ENCODE measurements at regions not wholly inside any gene's neighbourhood (a gene's known extent, or its start where the extent isn't known, plus 50 kb on each side); places are given as distances from the start of the nearest gene placed in this dataset.

DNA sequence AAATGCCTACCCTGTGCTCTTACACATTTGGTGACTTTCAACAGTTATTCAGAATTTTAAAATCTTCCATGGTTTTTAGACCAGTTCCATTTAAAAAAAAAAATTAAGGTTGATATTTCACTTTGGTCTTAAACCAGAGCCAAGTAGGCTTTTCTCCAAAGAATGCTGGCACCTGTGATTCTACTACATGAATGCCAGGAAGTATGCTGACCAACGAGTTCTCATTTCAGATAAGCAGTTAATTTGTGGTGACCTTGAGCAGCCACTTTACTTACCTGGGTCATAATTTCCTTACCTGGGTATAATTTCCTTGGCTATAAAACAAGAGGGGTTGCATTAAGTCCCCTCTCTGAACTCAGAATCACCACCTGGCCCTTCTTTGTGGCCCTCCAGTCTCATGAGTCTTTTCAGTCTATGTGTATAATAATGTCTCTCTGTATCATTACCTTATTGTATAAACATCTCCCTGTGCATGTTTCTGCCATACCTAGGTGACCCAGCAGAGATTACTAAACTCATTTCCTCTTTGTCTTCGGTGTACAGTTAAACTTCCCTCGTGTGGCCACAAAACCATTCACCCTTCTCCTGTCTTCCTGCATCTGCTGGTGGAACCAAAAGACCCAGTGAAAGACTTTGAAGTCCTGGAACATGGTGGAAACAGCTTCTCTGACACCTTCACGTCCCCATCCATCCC is 139.1 kb upstream of the DPT start:
- no peak overlapping the region for H3K4me3 ChIP-seq
- WGBS, 2 donors: 42 to 44% methylated on average over 4 of the region's 4 CpGs
- no peak overlapping the region for H3K27ac ChIP-seq
- H3K27me3 ChIP-seq: no peaks in the 10 kb centered on the region
- TF ChIP-seq POLR2A (IDR thresholded peaks at IDR 0.05): no peak
- TF ChIP-seq, protein P1, sequence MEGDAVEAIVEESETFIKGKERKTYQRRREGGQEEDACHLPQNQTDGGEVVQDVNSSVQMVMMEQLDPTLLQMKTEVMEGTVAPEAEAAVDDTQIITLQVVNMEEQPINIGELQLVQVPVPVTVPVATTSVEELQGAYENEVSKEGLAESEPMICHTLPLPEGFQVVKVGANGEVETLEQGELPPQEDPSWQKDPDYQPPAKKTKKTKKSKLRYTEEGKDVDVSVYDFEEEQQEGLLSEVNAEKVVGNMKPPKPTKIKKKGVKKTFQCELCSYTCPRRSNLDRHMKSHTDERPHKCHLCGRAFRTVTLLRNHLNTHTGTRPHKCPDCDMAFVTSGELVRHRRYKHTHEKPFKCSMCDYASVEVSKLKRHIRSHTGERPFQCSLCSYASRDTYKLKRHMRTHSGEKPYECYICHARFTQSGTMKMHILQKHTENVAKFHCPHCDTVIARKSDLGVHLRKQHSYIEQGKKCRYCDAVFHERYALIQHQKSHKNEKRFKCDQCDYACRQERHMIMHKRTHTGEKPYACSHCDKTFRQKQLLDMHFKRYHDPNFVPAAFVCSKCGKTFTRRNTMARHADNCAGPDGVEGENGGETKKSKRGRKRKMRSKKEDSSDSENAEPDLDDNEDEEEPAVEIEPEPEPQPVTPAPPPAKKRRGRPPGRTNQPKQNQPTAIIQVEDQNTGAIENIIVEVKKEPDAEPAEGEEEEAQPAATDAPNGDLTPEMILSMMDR (IDR thresholded peaks at IDR 0.05): no peak
- no peak for DNase-seq
- H3K36me3 ChIP-seq: no peaks in the 10 kb centered on the region
- H3K9me3 ChIP-seq: peaks cover 0 to 16% (median 8%) of the 10 kb centered on the region in 3 donors
- intact Hi-C loops (cut with DNase I): no loop called here
- H3K4me1 ChIP-seq: no peaks in the 10 kb centered on the region

DNA sequence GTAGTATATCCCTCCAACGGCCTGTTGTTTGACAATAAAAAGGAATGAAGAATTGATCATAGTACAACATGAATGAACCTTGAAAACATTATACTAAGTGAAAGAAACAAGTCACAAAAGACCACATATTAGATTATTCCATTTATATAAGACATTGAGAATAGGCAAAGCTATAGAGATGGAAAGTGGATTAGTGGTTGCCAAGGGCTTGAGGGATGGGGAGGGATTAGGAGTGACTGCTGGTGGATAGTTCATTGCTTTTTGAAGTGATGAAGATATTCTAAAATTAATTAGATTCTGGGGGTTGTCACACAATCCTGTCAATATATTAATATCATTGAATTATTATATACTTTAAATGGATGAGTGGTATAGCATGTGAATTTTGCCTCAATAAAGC is 142.5 kb upstream of the DPT start:
- no peak overlapping the region for H3K27ac ChIP-seq
- H3K4me3 ChIP-seq: no peak overlapping the region
- H3K4me1 ChIP-seq: no peaks in the 10 kb centered on the region
- H3K36me3 ChIP-seq: no peaks in the 10 kb centered on the region
- intact Hi-C loops (cut with DNase I): no loop called here
- H3K9me3 ChIP-seq: peaks cover 0 to 3% (median 0%) of the 10 kb centered on the region in 3 donors
- DNase-seq: no peak
- 81 to 86% methylated on average over 1 of the region's 1 CpG for WGBS, 2 donors
- no peaks in the 10 kb centered on the region for H3K27me3 ChIP-seq
- TF ChIP-seq POLR2A (IDR thresholded peaks at IDR 0.05): no peak
- TF ChIP-seq, protein P1 (IDR thresholded peaks at IDR 0.05): no peak

DNA sequence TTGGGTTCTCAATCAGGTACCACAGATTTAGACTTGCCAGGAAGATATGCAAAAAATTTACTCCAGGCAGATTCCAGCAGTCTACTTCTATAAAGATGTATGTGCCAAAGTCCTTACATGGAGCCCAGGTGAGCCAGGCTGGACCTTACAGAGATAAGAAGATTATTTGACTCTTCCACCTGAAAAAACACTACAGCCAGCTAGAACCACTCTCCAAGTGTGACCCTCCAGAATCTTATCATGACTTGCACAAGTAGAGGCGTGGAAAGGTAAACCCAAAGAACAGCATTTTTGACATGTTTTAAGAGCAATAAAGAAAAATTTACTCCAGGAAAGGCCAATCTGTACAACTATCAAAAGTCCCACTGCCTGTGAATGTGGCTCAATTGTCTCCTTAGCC is 146.8 kb upstream of the DPT start:
- intact Hi-C loops (cut with DNase I): no loop called here
- WGBS, 2 donors: 100% methylated on average over 1 of the region's 1 CpG
- H3K4me1 ChIP-seq: peaks cover 0 to 9% (median 3%) of the 10 kb centered on the region in 3 donors
- H3K4me3 ChIP-seq: no peak overlapping the region
- H3K27ac ChIP-seq: no peak overlapping the region
- no peaks in the 10 kb centered on the region for H3K27me3 ChIP-seq
- H3K36me3 ChIP-seq: no peaks in the 10 kb centered on the region
- TF ChIP-seq, protein P1 (IDR thresholded peaks at IDR 0.05): no peak
- TF ChIP-seq POLR2A (IDR thresholded peaks at IDR 0.05): no peak
- no peak for DNase-seq
- no peaks in the 10 kb centered on the region for H3K9me3 ChIP-seq

DNA sequence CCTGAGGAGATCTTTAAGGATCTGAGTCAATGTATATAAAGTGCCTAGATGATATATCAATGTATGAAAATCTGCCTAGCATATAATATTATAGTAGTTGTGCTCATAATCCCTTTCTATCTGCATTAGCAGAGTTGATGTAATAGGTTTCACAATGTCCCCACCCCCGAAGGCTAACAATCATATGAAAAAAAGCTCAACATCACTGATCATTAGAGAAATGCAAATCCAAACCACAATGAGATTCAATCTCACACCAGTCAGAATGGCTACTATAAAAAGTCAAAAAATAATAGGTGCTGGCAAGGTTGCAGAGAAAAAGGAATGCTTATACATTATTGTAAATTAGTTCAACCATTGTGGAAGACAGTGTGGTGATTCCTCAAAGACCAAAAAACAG is 147.8 kb upstream of the DPT start:
- H3K27me3 ChIP-seq: no peaks in the 10 kb centered on the region
- H3K4me3 ChIP-seq: no peak overlapping the region
- no peak overlapping the region for H3K27ac ChIP-seq
- H3K36me3 ChIP-seq: no peaks in the 10 kb centered on the region
- no peaks in the 10 kb centered on the region for H3K9me3 ChIP-seq
- peaks cover 0 to 11% (median 3%) of the 10 kb centered on the region in 3 donors for H3K4me1 ChIP-seq
- TF ChIP-seq POLR2A (IDR thresholded peaks at IDR 0.05): no peak
- TF ChIP-seq, protein P1 (IDR thresholded peaks at IDR 0.05): no peak
- DNase-seq: no peak
- WGBS, 2 donors: 71 to 90% methylated on average over 1 of the region's 1 CpG
- intact Hi-C loops (cut with DNase I): no loop called here

DNA sequence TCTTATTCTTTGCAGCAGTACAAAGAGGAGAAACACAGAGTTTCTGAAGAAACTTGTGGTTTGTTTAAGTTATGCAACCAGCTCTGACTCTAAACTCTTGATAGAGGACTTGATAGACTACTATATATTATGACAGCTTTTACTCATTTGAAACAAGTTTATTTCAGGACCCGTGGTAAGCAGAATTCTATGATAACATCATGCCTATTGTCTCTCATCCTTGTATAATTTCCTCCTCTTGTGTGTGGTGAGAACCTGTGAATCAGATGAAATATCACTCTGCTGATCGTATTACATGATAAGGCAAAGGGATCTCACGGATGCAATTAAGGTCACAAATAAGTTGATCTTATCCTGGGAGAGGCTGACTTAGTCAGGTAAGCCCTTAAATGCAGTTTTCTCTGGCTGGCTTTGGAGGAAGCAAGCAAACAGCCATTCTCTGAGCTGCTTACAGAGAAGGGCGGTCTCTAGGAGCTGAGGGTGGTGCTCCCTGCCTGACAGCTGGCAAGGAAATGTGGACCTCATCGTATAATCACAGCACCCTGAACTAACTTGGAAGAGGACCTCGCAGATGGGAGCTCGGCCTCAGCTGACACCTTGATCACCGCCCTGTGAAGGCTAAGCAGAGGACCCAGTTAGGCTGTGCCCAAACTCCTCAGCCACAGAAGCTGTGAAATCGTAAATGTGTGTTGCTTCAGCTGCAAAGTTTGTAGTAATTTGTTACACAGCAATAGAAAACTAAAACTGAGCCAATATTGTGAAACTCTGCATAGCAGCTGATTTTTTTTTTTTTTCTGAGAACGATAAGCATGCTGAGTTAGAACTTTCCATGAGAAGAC is 151.1 kb upstream of the DPT start:
- H3K9me3 ChIP-seq: no peaks in the 10 kb centered on the region
- peaks cover 0 to 11% (median 3%) of the 10 kb centered on the region in 3 donors for H3K4me1 ChIP-seq
- TF ChIP-seq, protein P1 (IDR thresholded peaks at IDR 0.05): no peak
- no peak for TF ChIP-seq POLR2A (IDR thresholded peaks at IDR 0.05)
- WGBS, 2 donors: 42 to 62% methylated on average over 10 of the region's 10 CpGs
- no peaks in the 10 kb centered on the region for H3K36me3 ChIP-seq
- no peaks in the 10 kb centered on the region for H3K27me3 ChIP-seq
- no peak for DNase-seq
- intact Hi-C loops (cut with DNase I): no loop called here
- H3K27ac ChIP-seq: peak overlapping the region in 3 of 4 donors; percentile 7 to 76 (median 69)
- H3K4me3 ChIP-seq: peak overlapping the region in 2 of 4 donors; percentile 2 to 35
